ENCODE measurements at regions not wholly inside any gene's neighbourhood (a gene's known extent, or its start where the extent isn't known, plus 50 kb on each side); places are given as distances from the start of the nearest gene placed in this dataset.

GRCh38 chr15:62539236-62539635, 374.2 kb upstream of the C2CD4B start:
- no peak for TF ChIP-seq CTCF (conservative IDR thresholded peaks at IDR 0.05; ENCODE audit: low read depth, low read length)
- no peak for TF ChIP-seq EZH2 (IDR thresholded peaks at IDR 0.05; ENCODE audit: borderline replicate concordance, low read depth, low read length, poor library complexity, severe bottlenecking)

Data from A673 (cell line).